Activated naive CD4-positive, alpha-beta T cell treated with Interleukin-2 at 50 U/mL for 16 hours (primary cell): ENCODE measurements at regions not wholly inside any gene's neighbourhood (a gene's known extent, or its start where the extent isn't known, plus 50 kb on each side); places are given as distances from the start of the nearest gene placed in this dataset.
"Not testable (repeated sequence)": the region's sequence is repeated elsewhere in the genome, so short reads cannot be mapped to it uniquely, and the experiment has no call there.

Experiments used
- DNase-seq: peaks from one replicate; pipeline ENCODE4 v3.0.0-alpha.2; 2020

- no peak for DNase-seq
Measured at GRCh38 chr10:44167752-44168151, 217.1 kb downstream of the CXCL12 start.

GRCh38 chr10:44166441-44166840, 218.5 kb downstream of the CXCL12 start:
- no peak for DNase-seq

GRCh38 chr10:44164251-44164956, 220.5 kb downstream of the CXCL12 start:
- DNase-seq, result no peak

DNA sequence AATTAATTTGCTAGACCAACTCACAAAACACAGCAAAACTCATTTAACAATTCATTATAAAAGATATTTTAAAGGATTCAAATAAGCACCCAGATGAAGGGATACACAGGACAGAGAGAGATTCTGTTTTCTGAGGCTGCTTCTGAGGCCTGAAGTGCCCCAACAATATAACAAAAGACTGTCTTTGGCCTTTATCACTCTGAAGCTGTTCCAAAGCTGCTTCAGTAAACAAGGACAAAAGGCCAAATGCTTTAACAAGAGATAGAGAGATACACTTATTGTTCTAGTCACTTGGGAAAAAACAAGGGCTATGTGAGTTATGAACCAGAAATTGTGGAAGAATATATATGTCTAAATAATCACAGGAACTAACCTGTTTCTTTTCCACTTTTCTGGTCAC, 223.7 kb downstream of the CXCL12 start:
- no peak for DNase-seq

GRCh38 chr10:44157574-44157973, 227.3 kb downstream of the CXCL12 start:
- DNase-seq, result no peak

- DNase-seq, result no peak
Measured at GRCh38 chr10:44154956-44155355, 229.9 kb downstream of the CXCL12 start.

DNA sequence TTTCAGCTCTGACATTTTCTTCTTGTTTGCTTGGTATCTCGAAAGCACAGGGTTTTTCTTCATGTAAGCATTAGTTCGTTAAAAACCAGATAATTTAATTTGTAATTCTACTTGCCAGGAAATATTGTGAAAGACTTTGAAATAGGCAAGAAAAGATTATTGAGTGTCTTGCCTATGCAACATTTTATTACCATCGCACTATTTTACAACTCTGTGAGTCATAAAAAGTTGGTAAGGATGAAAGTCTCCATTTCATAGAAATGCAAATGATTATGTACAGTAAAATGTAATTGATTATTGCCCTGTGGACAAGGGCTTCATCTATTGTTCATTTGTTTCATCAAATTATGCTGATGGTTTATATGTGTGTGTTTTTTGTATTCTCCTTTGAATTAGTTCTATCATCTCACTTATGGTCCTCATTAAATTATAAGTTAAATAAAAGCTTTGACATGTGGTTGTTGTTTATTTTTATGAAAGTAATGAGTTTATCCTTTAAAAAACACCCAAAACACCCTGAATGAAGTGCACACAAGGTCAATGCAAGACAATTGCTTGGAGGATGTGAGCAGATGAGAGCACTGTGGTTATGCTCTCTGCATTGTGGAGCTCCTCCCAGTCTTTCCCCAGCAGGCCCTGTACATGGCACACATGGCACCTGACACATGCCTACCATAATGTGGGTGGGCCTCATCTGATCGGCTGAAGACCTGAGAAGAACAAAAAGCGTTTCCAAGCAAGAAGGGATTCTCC, 230.8 kb downstream of the CXCL12 start:
- DNase-seq, result no peak

- DNase-seq, result no peak
Measured at GRCh38 chr10:44143556-44143955, 241.3 kb downstream of the CXCL12 start.

DNA sequence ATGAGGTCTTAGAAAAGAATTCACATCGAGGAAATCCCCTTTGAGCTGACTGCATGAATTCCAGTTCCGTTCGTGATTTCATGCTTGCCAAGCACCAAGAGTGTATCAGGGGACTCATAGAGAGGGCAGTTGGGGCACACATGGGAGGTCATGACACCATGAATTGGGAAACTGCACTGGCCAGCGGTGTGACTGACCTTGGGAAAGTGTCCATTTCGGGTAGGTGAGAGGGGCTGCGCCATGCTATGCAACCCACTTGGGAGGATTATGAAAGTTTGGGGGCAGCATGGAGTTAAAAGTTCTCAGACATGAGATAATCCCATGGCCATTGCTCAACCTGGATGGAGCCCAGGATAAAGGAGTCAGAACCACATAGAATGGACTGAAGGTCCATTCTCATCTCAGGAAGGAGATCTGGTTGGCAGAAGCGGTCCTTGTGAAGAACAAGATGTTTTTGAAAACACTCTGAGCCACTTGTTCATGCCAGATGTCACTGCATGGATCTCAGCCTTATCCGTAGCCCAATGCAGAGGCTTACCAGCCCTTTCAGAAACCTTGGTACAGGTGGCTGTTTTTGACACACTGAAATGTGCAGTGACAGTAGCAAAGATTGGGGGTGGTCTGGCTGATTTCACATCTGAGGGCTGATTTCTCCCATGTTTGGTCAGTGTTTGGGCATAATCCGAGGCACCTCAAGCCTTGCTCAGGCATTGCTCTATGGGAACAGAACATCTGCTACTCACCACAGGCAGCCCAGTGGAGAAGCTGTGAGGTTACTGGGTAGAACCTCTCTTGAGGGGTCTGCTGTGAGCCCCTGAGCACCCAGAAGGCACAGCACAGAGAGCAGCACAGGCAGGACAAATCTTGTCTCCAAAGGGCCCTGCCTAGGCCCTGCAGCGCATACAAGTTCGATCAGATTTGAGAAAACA, 252.3 kb downstream of the CXCL12 start:
- DNase-seq, result no peak

DNA sequence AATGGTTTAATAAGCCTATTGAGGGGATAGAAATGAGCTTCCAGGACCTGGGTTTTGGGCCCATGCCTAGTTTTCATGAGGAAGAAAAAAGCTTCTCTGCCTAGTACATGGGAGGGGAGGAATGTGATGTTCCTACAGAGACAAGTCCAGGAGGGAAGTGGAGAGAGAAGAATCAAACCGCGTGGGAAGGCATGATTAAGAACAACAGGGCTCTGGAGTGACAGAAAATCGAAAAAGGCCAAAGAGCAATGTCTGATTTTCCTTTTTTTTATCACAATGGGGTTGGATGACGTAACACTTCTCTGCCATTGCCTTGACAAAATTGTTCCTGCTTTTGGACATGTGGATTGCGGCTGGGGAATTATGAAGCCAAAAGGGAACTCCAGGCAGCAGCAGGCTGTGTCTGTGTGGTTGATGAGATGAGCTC, 258.6 kb downstream of the CXCL12 start:
- DNase-seq, result no peak

- DNase-seq, result no peak
Measured at GRCh38 chr10:44125879-44126278, 259.0 kb downstream of the CXCL12 start.

DNA sequence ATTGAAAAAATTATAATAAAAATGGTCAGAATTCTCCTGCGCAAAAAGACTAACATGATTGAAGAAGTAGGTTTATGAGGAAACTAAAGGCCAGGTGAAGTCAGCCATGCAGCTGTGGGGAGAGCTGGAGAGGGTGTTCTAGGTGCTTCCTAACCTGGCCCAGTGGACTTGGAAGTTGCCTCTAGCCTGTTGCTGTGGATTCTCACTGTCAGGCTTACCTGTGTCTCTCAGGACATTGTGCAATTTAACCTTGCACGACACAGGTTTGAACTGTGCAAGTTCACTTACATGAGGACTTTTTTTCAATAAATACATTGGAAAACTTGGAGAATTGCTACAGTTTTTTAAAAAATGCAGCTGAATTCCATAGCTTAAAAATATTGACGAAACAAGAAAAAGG, 266.4 kb downstream of the CXCL12 start:
- DNase-seq, result no peak

DNA sequence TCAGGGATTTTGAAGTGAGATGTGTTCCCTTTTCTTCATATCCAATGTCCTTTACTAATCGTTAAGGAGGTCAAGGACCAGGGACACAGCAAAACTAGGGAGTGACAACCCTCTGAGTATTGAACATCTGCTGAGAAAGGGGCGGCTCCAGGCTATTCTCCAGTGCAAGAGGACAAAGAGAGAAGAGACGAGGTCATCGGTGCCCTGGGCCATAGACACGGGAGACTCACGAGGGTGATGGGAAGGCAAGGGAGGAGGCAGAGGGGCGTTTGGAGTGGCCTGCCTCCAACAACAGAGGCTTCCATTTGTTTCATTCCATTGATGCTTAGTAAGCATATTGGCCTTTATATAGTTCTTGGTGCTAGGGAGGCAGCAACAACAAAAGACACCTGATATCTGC, 268.4 kb downstream of the CXCL12 start:
- DNase-seq, result no peak

GRCh38 chr10:44115516-44115915, 269.4 kb downstream of the CXCL12 start:
- no peak for DNase-seq

DNA sequence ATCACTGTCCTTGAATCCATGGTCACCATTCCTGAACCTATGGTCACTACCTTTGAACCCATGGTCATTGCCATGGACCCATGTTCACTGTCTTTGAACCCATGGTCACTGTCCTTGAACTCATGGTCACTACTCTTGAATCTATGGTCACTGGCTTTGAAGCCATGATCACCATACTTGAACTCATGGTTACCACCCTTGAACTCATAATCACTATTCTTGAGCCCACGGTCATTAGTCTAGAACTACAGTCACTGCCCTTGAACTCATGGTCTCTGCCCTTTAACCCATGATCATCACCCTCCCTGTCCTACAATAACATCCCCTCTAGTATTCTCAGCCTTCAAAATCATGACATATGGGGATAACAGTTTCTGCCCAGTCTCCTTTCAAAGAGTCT, 270.5 kb downstream of the CXCL12 start:
- no peak for DNase-seq

DNA sequence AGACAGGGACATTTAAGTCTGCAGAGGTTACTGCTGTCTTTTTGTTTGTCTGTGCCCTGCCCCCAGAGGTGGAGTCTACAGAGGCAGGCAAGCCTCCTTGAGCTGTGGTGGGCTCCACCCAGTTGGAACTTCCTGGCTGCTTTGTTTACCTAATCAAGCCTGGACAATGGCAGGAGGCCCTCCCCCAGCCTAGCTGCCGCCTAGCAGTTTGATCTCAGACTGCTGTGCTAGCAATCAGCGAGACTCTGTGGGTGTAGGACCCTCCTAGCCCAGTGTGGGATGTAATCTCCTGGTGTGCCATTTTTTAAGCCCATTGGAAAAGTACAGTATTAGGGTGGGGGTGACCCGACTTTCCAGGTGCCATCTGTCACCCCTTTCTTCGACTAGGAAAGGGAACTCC, 272.6 kb downstream of the CXCL12 start:
- DNase-seq, result not testable (repeated sequence)

- no peak for DNase-seq
Measured at GRCh38 chr10:44105696-44106095, 279.2 kb downstream of the CXCL12 start.

- no peak for DNase-seq
Measured at GRCh38 chr10:44102726-44103255, 282.1 kb downstream of the CXCL12 start.

DNA sequence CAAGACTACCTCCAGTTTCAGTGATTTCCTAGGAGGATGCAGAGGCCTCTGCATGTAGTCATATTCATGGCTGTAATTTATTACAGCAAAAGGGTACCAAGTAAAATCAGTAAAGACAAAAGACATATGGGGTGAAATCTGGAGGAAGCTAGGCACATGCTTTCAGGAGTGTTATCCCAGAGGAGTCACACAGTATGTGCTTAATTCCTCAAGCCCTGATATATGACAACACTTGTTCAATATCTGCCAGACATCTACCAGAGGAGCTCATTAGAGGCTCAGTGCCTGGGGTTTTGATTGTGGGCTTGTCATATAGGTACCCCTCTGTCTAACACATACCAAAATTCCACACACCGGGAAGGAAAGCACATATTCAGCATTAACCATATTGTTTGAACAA, 283.8 kb downstream of the CXCL12 start:
- DNase-seq, result no peak

DNA sequence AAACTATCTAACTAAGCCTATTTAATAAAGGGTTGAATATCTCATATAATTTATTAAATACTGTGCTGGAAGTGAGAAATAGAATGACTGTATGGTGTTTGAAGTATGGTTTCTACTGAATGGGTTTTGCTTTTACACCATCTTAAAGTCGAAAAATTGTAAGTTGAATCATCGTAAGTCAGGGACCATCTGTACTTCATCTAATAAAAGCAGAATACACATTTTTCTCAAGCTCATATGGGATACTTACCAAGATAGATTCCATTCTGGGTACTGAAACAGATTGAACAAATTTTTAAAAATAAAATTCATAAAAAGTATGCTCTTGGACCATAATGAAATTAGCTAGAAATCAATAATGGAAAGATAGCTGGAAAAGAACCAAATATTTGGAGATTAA, 285.4 kb downstream of the CXCL12 start:
- no peak for DNase-seq

DNA sequence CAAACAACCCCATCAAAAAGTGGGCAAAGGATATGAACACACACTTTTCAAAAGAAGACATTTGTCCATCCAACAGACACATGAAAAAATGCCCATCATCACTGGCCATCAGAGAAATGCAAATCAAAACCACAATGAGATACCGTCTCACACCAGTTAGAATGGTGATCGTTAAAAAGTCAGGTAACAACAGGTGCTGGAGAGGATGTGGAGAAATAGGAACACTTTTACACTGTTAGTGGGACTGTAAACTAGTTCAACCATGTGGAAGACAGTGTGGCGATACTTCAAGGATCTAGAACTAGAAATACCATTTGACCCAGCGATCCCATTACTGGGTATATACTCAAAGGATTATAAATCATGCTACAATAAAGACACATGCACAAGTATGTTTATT, 288.7 kb downstream of the CXCL12 start:
- DNase-seq, result not testable (repeated sequence)

DNA sequence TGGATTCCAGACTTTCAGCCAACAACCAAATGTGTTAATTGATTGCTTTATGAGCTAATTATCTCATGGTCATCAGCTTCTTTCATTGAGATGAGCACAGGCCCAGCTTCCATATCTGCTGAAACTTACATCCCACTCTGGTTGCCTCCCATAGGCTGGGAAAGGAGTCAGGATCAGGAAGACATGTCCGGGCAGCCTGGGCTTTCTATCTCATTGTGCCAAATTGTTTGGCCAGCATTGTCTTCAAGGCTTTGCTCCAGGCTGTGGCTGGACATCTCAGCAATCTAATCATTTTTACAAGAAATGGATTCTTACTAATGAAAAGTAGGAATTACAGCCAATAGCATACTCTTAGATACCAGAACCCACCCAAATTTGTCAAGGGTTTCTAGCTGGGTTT, 295.2 kb downstream of the CXCL12 start:
- DNase-seq, result no peak

GRCh38 chr10:44087403-44087802, 297.5 kb downstream of the CXCL12 start:
- no peak for DNase-seq
